T-helper 2 cell (primary cell): ENCODE measurements at regions not wholly inside any gene's neighbourhood (a gene's known extent, or its start where the extent isn't known, plus 50 kb on each side); places are given as distances from the start of the nearest gene placed in this dataset.

Experiments
- DNase-seq, 5 experiments: peaks; one replicate each; pipeline versions ENCODE4 v3.0.0 to v3.0.0-alpha.2; 2012 to 2022

DNA sequence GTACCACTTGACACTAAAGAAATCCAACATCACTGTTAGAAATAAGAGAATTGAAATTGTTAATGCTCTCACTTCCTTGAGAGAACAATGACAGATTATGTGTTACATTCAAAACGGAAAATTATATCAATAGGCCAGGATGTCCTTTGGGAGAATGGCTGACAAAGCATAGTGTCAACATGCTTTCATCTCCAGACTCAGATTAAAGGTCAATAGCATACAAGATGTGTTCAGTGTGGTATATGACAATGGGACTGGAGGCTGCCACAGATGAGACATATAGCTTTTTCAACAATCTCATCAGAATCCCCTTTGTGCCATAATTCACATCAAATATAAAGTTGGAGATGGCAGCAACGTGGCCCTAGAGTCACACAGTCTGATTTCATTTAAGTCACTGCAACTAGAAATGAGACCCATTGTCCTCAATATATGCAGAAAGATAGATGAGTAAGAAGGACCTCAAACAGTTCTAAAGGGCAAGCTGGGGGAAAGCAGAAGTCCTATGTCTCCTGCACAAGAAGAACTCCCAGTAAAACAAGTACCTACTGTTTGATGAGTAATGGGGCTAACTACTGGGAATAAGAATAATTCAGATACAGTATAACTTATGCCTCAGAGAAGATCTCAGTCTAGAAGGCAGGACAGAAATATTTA, 327.9 kb downstream of the TTLL7 start:
- no peak for DNase-seq

DNA sequence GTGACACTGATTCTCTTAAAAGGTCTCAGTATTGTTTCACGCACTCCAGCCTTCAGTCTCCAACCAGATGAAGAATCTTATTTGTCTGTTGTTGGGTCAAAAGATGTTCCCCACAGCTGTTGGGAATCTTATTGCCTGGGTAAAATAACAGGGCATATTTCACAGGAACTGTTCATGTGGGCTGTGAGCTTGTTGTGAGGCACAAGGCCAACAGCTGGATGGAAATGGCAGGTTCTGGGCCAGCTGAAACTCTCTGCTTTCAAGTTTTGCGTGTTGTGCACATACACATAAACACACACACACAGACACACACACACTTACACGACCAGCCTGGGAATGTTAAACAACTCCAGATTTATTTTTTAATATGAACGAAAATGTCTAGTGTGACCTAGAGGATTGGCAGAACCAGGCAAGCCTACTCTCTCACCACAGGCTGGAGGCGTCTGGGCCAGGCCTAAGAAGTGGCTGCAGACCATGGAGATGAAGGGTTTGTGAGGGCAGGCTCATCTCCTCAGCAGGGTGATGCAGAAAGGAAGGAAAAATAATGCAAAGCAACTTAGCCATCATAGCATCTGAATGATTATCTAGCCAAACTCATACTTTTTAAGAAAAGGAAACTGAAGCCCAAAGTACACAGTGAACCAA, 357.0 kb downstream of the TTLL7 start:
- DNase-seq = no peak

DNA sequence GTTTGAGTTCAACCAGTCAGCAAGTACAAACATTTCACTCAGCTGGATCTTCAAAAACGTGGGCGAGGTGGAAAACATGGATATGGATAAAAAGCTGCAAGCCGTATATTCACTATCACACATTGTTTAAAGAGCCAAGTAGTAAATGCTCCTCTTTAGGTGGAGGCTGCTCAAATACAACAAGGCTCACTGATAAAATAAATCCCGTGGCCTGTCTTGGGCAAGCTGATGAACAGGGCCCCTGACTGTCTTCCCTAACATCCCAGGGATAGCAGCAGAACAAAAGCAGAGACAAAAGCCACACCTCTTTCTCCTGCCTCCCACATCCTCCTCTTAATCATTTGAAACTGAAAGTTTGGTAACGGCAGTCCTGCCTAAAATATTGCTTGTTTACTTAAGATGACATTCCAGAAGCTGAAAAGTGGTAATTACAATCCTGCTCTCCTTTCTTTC, 357.7 kb downstream of the TTLL7 start:
- no peak for DNase-seq

DNA sequence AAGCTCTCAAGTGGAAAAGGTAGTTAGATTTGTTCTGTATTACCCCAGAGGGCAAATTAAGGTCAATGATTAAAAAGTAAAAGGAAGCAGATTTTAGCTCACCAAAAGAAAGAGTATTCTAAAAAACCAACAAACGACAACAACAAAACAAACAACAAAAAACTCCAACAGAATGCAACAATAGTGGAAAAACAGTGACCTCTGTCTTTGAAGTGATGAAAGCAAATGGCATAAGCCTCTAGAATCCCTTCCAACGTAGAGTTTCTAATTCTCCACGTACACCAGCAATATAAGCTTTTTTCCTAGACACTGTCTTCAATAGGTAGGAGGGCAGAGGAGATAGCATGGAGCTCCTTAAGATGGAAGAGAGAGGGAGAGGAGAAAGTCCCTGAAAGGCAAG, 359.1 kb downstream of the TTLL7 start:
- no peak for DNase-seq

DNA sequence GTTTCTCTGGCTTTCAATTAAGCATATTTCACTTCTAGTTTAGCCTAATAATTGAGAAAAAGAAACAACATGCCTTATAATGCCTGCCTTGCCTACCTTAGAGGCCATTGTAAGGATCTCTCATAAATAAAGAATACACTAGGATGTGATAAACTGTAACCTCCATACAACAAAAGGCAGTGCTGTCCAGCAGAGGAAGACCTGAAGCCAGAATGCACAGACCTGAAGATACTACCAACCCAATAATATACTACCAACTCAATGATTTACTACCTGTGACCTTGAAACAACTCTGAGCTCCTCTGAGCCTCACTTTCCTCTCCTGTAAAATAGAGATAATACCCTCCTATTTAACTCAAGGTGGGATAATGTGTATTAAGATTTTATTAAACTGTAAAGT, 361.3 kb downstream of the TTLL7 start:
- no peak for DNase-seq

DNA sequence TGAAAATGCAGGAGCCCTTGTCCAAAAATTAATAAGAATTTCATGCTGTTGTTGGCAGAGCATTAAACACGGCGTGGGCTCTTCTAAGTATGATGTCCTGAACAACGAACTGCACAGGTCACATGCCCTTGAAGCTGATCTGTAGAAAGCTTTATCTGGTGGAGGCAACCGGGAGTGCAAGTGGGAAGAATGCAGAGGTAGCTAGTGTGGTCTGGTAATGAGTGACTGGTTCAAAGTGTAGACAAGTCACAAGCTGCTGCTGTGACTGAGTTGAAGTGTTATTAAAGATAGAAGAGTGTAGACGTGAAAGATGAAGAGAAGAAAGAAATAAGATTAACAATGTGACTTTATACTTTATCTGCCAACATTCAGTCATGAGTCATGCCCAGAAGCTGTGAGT, 361.9 kb downstream of the TTLL7 start:
- DNase-seq = no peak

DNA sequence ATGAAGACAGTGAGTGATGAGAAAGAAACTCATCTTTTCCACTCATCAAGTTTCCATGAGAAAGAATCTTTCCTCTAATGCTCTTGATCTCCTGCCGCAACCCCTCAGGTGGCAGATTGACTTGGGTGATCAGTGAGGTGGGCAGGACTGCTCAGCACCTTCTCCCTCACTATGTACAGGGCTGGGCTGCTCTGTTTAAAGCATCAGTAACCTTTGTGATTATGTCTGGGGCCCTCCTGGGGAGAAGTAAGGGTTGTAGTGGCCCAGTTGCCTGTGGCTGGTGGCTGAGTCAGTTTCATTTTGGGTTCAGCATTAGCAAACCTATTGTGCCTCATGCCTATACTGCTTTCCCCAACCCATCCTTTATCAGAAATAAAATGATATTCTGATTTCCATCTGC, 366.0 kb downstream of the TTLL7 start:
- DNase-seq = no peak

DNA sequence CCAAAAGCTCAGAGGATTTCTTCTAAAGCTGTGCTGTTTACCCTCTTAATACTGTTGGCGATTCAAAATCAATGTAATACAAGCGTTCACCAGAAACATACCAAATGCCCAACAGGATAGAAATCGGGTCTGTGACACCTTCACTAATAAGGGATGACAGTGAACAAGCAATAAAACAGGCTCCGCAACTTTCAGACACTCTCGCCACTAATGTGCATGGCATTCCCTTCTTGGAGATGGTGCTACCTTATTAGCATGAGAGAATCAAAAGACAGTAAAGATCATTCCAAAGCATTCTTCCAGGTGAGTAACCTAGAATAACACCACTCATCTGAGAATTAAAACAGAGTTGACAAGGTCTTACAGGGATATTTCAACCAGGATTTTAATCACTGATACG, 367.1 kb downstream of the TTLL7 start:
- no peak for DNase-seq

DNA sequence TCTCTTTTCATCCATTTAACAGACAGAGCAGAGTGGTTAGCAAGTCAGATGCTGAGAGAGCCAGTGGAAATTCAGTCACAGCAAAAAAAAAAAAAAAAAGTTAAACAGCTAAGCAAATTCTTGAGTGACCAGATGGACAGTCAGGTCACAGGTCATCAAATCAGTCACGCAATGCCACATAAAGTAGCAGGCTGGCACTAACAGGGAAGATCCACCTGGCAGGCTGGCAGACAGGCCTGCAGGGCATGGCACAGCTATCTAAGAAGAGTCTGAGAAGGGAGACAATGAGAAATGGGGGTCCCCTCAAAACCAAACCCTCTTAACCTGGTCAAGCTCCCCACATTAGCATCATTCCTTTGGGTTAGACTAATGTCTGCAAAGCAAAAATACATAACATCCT, 371.9 kb downstream of the TTLL7 start:
- DNase-seq = no peak

DNA sequence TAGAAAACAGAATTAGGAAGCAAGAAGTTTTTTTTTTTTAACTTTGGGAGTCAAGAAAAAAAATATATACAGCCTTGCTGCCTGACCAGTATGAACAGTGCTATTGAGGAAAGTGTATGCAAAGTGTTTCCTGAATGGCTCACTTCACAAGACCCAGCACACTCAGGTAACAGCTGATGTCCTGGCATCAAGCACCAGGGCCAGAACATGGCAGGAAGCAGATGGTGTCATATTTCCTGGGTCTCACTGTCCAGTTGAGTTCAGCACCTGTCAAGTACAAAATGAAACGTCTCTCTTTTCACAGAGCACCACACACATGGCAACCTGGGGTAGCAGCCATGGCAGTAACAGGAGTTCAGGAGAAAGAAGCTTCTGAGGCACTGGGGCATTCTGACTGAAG, 372.3 kb downstream of the TTLL7 start:
- DNase-seq = no peak

DNA sequence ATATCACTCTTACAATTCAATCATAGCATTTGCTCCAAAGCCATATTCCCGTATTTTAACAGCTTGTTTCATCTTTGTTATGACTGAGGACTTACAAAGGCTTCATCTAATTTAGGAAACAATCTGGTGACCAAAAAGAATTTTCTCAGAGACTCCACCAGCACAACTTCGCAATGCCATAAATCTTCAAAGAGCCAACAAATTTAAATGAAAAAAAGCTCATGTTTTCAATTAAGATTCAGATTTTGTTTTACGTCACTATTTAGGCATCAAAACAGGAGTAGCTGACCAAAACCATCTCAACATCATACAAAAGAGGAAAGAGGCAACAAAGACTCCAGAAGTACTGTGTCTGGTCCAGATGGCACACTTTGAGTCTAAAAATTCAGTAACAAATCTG, 373.3 kb downstream of the TTLL7 start:
- no peak for DNase-seq

DNA sequence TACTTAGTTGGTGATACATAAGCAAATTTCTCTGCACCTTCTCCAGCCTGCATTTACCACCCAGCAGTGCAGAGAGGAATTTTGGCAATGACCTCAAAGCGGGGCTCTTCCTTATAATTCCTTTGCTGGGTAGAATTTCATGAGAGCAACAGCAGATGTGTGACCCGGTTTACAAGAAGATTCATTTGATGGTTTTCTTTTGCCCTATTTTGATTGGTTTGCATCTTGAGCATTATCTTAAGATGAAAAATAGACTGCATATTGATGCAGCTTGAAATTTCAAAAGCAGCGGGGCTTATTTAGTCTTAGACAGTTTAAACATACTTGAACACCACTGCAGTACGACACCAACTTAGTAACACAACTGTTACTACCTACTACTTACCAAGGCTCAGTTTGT, 378.9 kb downstream of the TTLL7 start:
- DNase-seq = no peak

DNA sequence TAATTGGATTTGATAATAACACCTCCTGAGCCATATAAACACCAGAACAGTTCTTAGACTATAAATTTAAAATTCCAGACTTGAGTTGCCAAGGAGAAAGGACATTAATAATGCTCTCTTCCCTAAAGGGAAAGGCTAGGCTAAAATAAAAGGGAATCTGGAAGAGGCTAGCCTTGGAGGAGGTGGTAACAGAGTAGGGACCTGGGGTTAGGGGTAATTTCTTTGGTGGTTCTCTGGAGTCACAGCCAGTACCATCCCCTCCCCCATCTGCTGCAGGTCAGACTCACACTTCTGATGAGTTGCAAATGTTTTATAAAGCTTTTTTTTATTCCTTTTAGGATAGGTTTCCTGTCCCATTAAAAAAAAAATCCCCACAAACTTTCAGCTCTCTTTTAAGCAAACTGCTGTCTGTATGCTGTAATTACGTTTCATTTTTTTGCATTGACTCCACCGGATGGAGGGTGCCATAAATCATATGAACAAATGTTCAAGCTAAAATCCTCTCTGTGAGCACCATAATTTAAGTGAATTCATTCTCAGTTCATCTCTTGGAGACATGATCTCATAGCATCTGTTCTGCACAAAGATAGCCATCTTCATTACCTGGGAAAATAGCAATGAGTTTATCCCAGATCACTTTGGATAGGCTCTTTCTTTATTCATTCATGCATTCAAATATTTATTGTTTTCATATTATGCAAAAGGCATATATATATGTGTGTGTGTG, 379.6 kb downstream of the TTLL7 start:
- no peak for DNase-seq

DNA sequence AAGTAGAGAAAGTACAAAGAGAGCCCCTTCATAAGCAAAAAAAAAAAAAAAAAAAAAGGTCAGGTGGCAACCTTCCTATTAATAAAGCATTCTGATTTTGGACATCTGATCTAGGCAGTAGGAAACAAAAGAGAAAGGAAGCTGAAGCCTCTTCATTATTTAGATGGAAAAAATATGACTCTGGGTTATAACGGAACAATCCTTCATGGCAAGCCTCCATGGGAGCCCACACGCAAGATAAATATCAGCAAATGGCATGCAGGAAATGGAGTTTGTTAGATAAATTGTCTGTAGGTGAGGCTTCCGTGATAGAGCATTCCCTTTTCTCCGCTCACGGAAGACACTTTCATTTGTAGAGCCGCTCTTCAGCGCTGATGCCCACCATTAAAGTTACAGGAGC, 381.0 kb downstream of the TTLL7 start:
- no peak for DNase-seq

DNA sequence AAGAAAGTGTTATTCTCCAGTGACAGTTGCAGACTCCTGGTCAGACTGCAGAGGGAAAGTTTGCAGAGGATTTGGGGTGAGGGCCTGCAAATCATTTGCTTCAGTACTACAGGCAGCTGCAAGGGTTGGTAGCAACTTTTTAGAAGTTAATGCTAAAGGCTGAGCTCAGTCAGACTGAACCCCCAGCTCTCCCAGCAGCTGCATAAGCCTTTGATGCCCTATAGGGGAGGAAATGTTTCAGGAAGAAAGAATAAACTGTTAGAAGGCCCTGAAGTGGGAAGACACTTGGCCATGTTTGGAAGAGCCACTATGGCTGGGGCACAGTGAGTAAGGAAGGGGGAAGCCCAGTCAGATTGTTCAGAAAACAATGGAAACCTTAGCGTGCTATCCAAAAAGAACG, 383.6 kb downstream of the TTLL7 start:
- DNase-seq = no peak

DNA sequence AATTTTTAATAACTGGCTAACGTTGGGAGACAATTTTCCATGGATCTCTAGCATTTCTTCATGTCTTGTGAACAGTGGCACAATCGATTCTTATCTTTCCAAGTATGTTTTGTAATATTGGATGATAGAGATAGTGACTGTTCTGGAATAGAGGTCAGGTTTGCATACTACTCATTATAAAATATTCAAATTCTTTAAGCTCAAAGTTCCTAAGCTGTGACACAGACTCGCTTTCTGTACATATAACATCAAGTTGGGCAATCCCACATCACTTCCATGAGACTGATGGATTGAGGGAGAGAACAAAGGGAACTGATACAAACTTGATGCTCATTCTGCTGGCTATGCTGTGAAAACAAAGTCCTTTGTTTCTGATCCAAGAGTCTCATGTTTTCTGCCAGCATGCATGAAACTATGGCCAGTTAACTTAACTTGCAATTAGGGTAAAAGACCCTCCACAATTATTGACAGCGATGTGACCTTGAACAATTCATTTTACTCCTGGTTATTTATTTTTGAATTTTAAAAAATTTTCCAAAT, 392.4 kb downstream of the TTLL7 start:
- no peak for DNase-seq

DNA sequence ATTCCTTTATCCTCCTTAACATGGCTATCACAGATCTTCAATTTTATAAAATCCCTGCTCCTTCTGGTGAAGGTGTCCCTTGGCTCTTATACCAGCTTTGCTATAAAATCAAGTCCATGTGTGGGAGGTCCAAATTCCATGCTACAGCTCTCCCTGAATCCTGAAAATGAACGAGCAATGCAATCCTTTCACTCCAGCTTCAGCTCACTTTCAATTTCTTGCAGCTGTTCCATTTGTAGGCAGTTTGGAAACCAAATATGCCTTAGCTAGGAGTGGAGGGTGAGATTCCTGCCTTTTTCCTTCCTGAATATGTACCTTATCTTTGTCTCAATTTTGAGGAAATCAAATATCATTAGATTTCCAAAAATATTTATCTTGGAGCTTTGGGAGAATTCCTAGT, 402.6 kb downstream of the TTLL7 start:
- DNase-seq = no peak

DNA sequence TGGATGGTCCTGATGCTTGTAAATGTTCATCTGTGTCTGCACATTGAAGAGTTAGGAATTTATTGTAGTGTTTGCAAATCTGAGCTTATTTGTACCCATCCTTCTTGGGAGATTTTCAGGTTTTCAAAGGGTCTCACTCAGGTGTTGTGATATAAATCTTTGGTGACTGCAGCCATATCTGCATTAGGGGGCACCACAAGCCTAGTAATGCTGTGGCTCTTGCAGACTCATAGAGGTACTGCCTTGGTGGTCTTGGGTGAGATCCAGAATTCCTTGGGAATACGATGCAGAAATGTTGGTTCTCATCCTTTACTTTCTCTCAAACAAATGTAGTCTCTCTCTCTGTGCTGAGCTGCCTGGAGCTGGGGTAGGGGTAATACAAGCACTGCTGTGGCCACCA, 405.9 kb downstream of the TTLL7 start:
- no peak for DNase-seq

DNA sequence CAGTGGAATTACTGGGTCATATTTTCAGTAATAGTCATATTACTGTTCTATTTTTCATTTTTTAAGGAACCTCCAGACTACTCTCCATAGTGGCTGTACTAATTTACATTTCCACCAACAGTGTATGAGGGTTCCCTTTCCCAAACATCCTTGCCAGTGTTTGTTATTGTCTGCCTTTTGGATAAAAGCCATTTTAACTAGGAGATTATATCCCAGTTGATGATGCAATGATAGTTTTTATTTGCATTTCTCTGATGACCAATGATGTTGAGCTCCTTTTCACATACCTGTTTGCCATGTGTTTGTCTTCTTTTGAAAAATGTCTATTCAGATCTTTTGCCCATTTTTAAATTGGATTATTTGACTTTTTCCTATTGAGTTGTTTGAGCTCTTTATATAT, 410.8 kb downstream of the TTLL7 start:
- DNase-seq = no peak

DNA sequence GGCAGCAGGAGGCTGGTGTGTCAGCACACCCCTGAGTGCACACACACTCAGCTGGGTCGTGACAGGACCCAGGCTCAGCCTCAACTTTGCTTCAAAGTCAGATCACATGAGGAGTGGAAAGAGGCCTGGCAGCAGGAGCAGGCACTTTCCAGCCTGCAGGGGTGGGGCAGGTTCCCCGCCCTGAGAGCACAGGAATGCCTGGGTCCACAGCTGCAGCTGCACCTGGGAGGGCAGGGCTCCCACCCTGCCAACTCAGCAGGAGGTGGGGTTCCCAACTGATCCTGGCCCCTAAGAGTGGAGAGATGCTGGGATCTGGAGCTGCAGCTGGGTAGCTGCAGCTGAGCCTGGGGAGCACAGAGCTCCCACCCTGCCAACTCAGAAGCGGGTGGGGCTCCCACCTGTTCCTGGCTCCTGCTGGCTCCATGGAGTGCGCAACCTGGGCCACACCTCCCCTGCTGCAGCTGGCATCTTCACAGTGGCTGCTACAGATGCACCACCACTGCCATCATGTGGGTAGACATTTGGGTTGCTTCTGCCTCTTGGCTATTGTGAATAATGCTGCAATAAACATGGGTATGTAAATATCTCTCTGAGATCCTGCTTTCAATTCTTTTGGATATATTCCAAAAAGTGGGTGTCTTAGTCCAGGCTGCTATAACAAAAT, 415.4 kb downstream of the TTLL7 start:
- DNase-seq = peak in 2 of 5 experiments; percentile 6 to 47

DNA sequence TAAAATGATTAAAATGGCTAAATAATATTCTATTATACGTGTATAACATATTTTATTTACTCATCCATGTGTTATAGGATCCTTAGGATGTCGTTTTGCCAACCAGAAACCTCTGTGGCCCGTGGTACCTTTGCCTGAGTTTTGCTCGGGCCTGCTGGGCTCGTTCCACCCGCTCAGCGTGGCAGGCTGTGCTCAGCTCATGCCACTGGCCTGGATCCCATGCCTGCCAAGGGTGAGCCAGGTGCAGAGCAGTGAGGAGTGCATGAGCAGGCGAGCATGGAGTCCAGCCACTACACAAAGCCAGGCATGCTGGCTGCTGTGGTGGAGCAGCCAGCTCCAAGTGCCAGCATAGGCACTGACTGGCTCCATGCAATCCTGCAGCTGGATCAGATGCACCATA, 417.2 kb downstream of the TTLL7 start:
- DNase-seq = no peak

DNA sequence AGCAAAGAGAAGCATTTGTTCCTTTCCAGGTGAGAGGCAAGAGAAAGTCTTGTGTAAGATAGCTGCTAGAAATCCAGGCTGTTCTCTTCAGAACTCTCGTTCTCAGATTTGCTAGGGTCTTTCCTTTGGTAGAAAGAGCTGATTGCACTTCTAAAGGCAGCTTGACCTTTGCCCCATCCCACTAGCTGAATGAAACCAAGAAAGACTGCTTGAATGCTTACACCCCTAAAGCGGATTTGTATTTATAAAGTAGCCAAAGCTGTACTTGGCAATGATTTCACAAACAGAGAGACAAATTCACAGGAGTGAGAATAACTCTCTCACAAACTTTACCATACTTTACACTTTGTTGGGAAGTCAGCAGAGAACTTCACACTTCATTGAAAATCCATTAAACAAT, 424.1 kb downstream of the TTLL7 start:
- no peak for DNase-seq

DNA sequence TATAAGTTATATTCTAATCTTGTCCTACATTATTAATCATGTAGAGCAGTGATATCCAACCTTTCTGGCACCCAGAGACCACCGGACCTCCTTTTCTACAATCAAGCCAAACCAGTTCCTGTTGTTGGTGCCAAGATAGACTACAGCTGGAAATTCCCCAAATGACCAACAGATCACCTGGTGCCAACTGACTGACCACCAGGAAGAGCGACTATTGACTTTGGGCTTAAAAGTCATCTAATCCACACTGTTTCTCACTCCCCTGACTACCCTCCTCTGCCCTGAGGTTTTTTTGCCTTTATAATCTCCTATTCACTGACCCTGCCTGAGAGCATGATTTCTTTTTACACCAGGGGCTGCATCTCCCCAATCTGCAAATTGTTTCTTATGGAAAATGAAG, 425.2 kb downstream of the TTLL7 start:
- DNase-seq = no peak
